ENCODE measurements at regions not wholly inside any gene's neighbourhood (a gene's known extent, or its start where the extent isn't known, plus 50 kb on each side); places are given as distances from the start of the nearest gene placed in this dataset.

- TF ChIP-seq CTCF (conservative IDR thresholded peaks at IDR 0.05; ENCODE audit: low read depth, low read length) = no peak
- no peak for TF ChIP-seq EZH2 (IDR thresholded peaks at IDR 0.05; ENCODE audit: borderline replicate concordance, low read depth, low read length, poor library complexity, severe bottlenecking)
Measured at GRCh38 chr10:117674646-117675045, 132.1 kb downstream of the EMX2 start.

All from A673 (cell line).